ENCODE measurements at regions not wholly inside any gene's neighbourhood (a gene's known extent, or its start where the extent isn't known, plus 50 kb on each side); places are given as distances from the start of the nearest gene placed in this dataset.

DNA sequence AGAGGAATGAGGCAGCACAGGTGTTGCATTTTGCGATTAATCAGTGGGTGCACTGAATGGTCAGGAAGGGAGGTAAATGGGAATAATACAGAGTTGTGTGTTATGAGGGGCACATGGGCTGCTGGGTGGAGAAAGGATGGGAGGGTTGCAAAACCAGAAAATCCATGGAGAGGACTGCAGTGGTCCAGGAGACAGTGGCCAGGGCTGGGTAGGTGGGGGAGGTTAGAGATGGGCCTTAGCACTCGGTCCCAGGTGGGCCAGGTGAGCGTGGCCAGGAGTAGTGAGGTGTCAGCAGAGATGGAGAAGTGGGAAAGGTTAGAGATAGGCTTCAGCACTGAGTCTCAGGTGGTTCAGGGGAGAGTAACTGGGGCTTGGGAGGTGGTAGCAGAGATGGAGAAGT is 399.1 kb upstream of the LARGE1 start:
- Histone ChIP-seq H2AFZ (ENCODE audit: low read depth, low read length) (no peak overlapping the region), H3K27ac (ENCODE audit: insufficient read depth, low read depth, low read length) (no peak overlapping the region), H3K36me3 (ENCODE audit: control insufficient read depth in 2 of 2, extremely low read depth in 1 of 2, insufficient read depth in 2 of 2, low read length in 2 of 2) (no peaks in the 10 kb centered on the region), H3K4me1 (ENCODE audit: control insufficient read depth, extremely low read depth, insufficient read depth, low read length) (no peaks in the 10 kb centered on the region), H3K27me3 (ENCODE audit: control insufficient read depth in 2 of 2, insufficient read depth in 2 of 2, low read length in 2 of 2) (no peaks in the 10 kb centered on the region), H3K4me2 (ENCODE audit: insufficient read depth, low read length) (no peak overlapping the region), H3K4me3 (replicated peaks in 1 of 3; ENCODE audit: insufficient read depth in 1 of 3, low read depth in 1 of 3, low read length in 3 of 3) (no peak overlapping the region), H3K9me3 (replicated peaks; ENCODE audit: control insufficient read depth, insufficient read depth, low read length) (peaks cover 7% of the 10 kb centered on the region), H4K20me1 (replicated peaks; ENCODE audit: control insufficient read depth, extremely low read depth, insufficient read depth, low read length) (no peaks in the 10 kb centered on the region), H3K79me2 (ENCODE audit: control insufficient read depth, insufficient read depth, low read length) (no peaks in the 10 kb centered on the region), H3K9ac (replicated peaks; ENCODE audit: extremely low read depth, insufficient read depth, low read length) (no peak overlapping the region), H3K9me1 (replicated peaks; ENCODE audit: control insufficient read depth, extremely low read depth, insufficient read depth, low read length) (no peaks in the 10 kb centered on the region)
- DNase-seq (ENCODE audit: low read depth, low spot score) (no peak), FAIRE-seq (no peak)
- no TSS peak for BruUV-seq (replicated peaks)
- dilution Hi-C loops (cut with MboI; ENCODE audit: extremely low pct_ligation_motif_present, low sequenced_read_pairs): no loop called here
- no peak for TF ChIP-seq FOS (IDR thresholded peaks at IDR 0.05; ENCODE audit: borderline replicate concordance, insufficient read depth, low read length)
- TF ChIP-seq EZH2 (IDR thresholded peaks at IDR 0.05; ENCODE audit: borderline replicate concordance, low read depth, low read length, severe bottlenecking): no peak
- no peak for TF ChIP-seq POLR2A (IDR thresholded peaks at IDR 0.05; ENCODE audit: low read depth, low read length)
- TF ChIP-seq GATA2 (IDR thresholded peaks at IDR 0.05; ENCODE audit: insufficient read depth, insufficient read length, low read depth, low read length): no peak
- TF ChIP-seq POLR2AphosphoS5 (IDR thresholded peaks at IDR 0.05; ENCODE audit: insufficient read depth, low read depth, low read length): no peak
- no peak for TF ChIP-seq MYC (IDR thresholded peaks at IDR 0.05; ENCODE audit: low read depth, low read length)
- no peak for TF ChIP-seq MAX (IDR thresholded peaks at IDR 0.05; ENCODE audit: insufficient read depth, insufficient read length)
- TF ChIP-seq JUN (IDR thresholded peaks at IDR 0.05; ENCODE audit: borderline replicate concordance, insufficient read depth, insufficient read length, low read depth): no peak
- TF ChIP-seq, protein P1, sequence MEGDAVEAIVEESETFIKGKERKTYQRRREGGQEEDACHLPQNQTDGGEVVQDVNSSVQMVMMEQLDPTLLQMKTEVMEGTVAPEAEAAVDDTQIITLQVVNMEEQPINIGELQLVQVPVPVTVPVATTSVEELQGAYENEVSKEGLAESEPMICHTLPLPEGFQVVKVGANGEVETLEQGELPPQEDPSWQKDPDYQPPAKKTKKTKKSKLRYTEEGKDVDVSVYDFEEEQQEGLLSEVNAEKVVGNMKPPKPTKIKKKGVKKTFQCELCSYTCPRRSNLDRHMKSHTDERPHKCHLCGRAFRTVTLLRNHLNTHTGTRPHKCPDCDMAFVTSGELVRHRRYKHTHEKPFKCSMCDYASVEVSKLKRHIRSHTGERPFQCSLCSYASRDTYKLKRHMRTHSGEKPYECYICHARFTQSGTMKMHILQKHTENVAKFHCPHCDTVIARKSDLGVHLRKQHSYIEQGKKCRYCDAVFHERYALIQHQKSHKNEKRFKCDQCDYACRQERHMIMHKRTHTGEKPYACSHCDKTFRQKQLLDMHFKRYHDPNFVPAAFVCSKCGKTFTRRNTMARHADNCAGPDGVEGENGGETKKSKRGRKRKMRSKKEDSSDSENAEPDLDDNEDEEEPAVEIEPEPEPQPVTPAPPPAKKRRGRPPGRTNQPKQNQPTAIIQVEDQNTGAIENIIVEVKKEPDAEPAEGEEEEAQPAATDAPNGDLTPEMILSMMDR (IDR thresholded peaks at IDR 0.05; ENCODE audit: extremely low read depth in 1 of 2, insufficient read depth in 1 of 2, low read depth in 1 of 2, low read length in 2 of 2): no peak
- CTCF ChIA-PET: no interaction called here
- intact Hi-C loops (cut with micrococcal nuclease): no loop called here
- POLR2A ChIA-PET: no interaction called here

All from endothelial cell of umbilical vein (primary cell).